ENCODE measurements at regions not wholly inside any gene's neighbourhood (a gene's known extent, or its start where the extent isn't known, plus 50 kb on each side); places are given as distances from the start of the nearest gene placed in this dataset.

- TF ChIP-seq EZH2 (IDR thresholded peaks at IDR 0.05; ENCODE audit: borderline replicate concordance, insufficient read depth, low read length, poor library complexity, severe bottlenecking) = no peak
Observed at GRCh38 chr20:11728937-11729336, 188.8 kb upstream of the BTBD3 start (continued).

DNA sequence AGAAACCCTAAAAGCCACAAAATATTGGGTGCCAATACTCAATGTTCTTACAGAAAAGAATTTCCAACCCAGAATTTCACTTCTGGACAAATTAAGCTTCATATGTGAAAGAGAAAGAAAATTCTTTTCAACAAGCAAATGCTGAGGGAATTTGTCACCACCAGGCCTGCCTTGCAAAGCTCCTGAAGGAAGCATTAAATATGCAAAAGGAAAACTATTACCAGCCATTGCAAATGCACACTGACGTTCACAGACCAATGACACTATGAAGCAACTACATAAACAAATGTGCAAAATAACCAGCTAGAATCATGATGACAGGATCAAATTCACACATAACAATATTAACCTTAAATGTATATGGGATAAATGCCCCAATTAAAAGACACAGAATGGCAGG lies 187.9 kb upstream of the BTBD3 start:
- Histone ChIP-seq H3K27me3 (ENCODE audit: insufficient read depth, low read depth, low read length) (no peaks in the 10 kb centered on the region), H3K9ac (ENCODE audit: low read length) (no peak overlapping the region), H3K4me3 (ENCODE audit: low read length) (no peak overlapping the region), H3K9me2 (ENCODE audit: insufficient read depth, low read length) (no peaks in the 10 kb centered on the region), H2AFZ (ENCODE audit: low read depth, low read length) (no peak overlapping the region), H3F3A (ENCODE audit: insufficient read depth, low read length, poor library complexity, severe bottlenecking) (no peaks in the 10 kb centered on the region), H3K27ac (ENCODE audit: low read length) (no peak overlapping the region), H3K36me3 (ENCODE audit: insufficient read depth, low read length) (no peaks in the 10 kb centered on the region), H3K4me2 (ENCODE audit: low read length) (no peak overlapping the region), H3K79me2 (replicated peaks; ENCODE audit: insufficient read depth, low read length) (no peaks in the 10 kb centered on the region), H4K20me1 (ENCODE audit: insufficient read depth) (no peaks in the 10 kb centered on the region), H3K9me3 (ENCODE audit: low read length) (no peaks in the 10 kb centered on the region)
- TF ChIP-seq POLR2AphosphoS5 (IDR thresholded peaks at IDR 0.05) = no peak
- no peak for TF ChIP-seq MXI1 (conservative IDR thresholded peaks at IDR 0.05; ENCODE audit: poor library complexity, severe bottlenecking)
- TF ChIP-seq TAF1 (IDR thresholded peaks at IDR 0.05; ENCODE audit: low read depth) = no peak
- TF ChIP-seq EP300 (conservative IDR thresholded peaks at IDR 0.05; ENCODE audit: poor library complexity, severe bottlenecking) = no peak
- no peak for TF ChIP-seq SMC3 (conservative IDR thresholded peaks at IDR 0.05; ENCODE audit: poor library complexity)
- TF ChIP-seq EZH2 (IDR thresholded peaks at IDR 0.05; ENCODE audit: borderline replicate concordance, insufficient read depth, low read length, poor library complexity, severe bottlenecking) = no peak
- no peak for TF ChIP-seq RAD21 (conservative IDR thresholded peaks at IDR 0.05)
- no peak for TF ChIP-seq CTCF (IDR thresholded peaks at IDR 0.05; ENCODE audit: poor library complexity, severe bottlenecking)
- no peak for TF ChIP-seq REST (IDR thresholded peaks at IDR 0.05; ENCODE audit: borderline replicate concordance)

DNA sequence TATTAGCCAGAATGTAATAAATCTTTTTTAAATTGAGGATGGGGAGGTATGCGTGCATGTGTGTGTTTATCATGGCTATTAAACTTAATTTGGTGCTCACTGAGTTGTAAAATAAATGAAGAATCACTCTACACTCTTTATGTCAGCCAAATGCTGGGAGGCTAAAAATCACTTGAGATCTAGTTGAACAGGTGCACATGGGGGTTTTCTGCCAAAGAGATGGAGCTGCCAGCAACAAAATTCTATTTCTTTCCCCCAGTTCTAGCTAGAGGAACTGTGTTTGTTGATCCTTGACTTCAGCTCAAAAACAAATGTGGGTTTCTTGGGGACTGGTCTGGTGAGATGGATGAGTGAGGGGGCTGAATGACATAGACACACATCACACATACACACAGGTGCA lies 183.3 kb upstream of the BTBD3 start:
- Histone ChIP-seq H3F3A (ENCODE audit: insufficient read depth, low read length, poor library complexity, severe bottlenecking) (no peaks in the 10 kb centered on the region), H4K20me1 (ENCODE audit: insufficient read depth) (no peaks in the 10 kb centered on the region), H3K9me3 (ENCODE audit: low read length) (no peaks in the 10 kb centered on the region), H3K79me2 (replicated peaks; ENCODE audit: insufficient read depth, low read length) (no peaks in the 10 kb centered on the region), H3K4me2 (ENCODE audit: low read length) (no peak overlapping the region), H3K36me3 (ENCODE audit: insufficient read depth, low read length) (no peaks in the 10 kb centered on the region), H3K9ac (ENCODE audit: low read length) (no peak overlapping the region), H3K27ac (ENCODE audit: low read length) (no peak overlapping the region), H3K4me3 (ENCODE audit: low read length) (no peak overlapping the region), H3K27me3 (ENCODE audit: insufficient read depth, low read depth, low read length) (no peaks in the 10 kb centered on the region), H2AFZ (ENCODE audit: low read depth, low read length) (no peak overlapping the region), H3K9me2 (ENCODE audit: insufficient read depth, low read length) (no peaks in the 10 kb centered on the region)
- TF ChIP-seq TAF1 (IDR thresholded peaks at IDR 0.05; ENCODE audit: low read depth) (no peak), MXI1 (conservative IDR thresholded peaks at IDR 0.05; ENCODE audit: poor library complexity, severe bottlenecking) (no peak), RAD21 (conservative IDR thresholded peaks at IDR 0.05) (no peak), REST (IDR thresholded peaks at IDR 0.05; ENCODE audit: borderline replicate concordance) (no peak), POLR2AphosphoS5 (IDR thresholded peaks at IDR 0.05) (no peak), CTCF (IDR thresholded peaks at IDR 0.05; ENCODE audit: poor library complexity, severe bottlenecking) (no peak), SMC3 (conservative IDR thresholded peaks at IDR 0.05; ENCODE audit: poor library complexity) (no peak), EZH2 (IDR thresholded peaks at IDR 0.05; ENCODE audit: borderline replicate concordance, insufficient read depth, low read length, poor library complexity, severe bottlenecking) (no peak), EP300 (conservative IDR thresholded peaks at IDR 0.05; ENCODE audit: poor library complexity, severe bottlenecking) (no peak)

All from neural cell (in vitro differentiated cells).